GM21423 (cell line): ENCODE measurements at regions not wholly inside any gene's neighbourhood (a gene's known extent, or its start where the extent isn't known, plus 50 kb on each side); places are given as distances from the start of the nearest gene placed in this dataset.

Experiments
- ATAC-seq: cut with Tn5 transposase; IDR thresholded peaks from one replicate; pipeline ENCODE4 v1.9.1; 2021; ENCODE audit warnings: mild to moderate bottlenecking, moderate library complexity; ENCODE audit not compliant: unreplicated experiment

DNA sequence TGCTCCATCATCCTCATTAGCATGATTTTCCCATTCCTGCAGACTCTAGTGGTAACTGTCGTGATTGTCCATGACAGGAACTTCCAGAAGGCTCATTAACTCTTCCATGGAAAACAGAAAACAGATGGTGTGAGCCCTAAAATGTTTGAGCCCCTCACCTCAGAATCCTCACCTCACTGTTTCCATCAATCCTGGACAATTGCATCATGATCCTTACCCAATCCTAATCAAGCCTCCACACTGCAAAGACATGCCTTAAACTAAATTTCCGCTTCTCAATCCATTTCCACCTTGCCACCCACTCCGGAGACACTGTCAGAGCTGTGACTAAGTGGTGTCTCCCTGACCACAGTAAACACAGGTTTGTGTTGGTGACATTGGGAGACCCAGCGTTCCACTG lies 311.0 kb upstream of the JARID2 start:
- no peak for ATAC-seq

DNA sequence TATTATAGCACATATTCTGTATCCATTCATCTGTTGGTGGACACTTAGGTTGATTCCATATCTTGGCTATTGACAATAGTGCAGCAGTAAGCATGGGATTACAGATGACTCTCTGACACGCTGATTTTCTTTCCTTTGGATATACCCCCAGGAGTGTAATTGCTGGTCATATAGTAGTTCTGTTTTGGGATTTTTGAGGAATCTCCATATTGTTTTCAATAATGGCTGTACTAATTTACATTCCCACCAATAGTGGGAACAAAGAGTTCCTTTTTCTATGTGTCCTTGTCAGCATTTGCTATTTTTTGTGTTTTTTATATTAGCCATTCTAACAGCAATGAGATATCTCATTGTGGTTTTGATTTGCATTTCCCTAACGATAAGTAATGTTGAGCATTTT lies 309.0 kb upstream of the JARID2 start:
- ATAC-seq: no peak

DNA sequence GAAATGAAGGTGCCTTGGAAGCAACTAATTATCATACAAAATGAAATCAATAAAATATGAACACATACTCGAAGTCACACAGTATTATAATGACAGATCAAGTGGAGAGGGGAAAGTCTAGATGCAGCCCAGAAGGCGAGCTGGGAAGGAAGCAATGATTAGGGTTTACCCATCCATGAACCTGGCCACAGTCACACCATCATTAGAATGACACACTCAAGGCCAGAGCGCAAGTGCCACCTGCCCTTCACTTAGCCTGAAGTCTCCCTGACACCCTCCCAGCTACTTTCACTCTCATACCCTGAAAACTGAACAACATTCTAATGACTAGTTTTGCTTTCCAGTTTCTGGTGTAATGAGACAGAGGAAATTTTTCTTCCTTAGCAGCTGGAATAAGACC lies 302.8 kb upstream of the JARID2 start:
- ATAC-seq: no peak

DNA sequence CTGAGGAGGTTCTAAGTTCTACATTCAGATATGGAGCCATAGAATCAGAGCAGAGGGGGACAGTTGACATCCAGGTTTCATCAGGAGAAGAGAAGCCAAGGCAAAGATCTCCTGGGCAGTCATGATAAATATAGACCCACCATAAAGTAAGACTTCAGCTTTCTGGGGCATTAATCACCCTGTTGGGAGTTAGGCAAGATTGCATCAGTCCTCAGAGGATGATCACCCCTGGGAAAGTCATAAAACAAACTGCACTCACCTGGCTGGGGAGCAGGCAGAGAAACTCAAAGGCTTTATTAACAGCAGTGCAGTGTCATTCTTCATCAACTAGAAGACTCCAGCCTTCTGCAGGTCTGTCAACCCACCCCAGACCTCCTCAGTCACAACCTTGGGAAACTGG lies 301.3 kb upstream of the JARID2 start:
- no peak for ATAC-seq

DNA sequence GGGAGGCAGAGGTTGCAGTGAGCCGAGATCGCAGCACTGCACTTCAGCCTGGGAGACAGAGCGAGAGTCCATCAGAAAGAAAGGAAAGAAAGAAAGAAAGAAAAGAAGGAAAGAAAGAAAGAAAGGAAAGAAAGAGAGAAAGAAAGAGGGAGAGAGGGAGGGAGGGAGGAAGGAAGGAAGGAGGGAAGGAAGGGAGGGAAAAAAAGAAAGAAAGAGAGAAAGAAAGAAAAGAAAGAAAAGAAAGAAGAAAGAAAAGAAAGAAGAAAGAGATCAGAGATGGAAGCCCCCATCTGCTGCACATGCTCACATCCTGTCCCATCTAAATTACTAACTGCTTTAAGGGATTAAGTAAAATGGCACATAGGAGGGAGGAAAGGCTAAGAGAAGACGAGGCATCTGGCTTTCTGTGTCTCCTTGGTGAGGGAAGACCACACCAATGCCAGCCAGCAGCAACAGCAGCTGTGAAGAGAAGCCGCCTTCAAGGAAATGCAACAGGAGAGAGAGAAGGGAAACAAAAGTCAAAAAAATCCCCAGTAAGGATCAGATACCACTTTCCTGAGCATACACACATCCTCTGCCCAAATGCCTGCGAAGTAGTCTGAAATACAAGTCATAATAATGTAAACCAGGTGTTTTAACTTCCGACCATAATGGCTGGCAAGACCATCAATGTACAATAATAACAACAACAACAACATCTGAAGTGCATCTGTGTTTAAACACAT lies 300.2 kb upstream of the JARID2 start:
- no peak for ATAC-seq

DNA sequence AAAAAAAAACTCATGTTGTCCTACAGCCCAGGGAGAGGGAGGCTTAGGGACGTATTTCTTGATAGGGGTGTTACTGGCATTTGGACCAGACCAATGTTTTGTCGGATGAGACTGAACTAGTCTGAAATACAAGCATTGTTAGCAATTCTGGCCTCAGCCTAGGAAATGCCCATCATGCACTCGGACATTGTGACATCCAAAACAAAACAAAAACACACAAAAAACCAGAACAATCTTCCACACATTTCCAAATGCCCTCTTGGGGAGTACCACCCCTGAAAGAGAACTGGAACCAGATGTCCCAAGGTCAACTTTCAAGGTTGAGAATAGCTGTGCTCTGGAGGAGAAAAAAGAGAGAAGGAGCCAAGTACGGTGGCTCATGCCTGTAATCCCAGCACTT lies 299.1 kb upstream of the JARID2 start:
- ATAC-seq: no peak

DNA sequence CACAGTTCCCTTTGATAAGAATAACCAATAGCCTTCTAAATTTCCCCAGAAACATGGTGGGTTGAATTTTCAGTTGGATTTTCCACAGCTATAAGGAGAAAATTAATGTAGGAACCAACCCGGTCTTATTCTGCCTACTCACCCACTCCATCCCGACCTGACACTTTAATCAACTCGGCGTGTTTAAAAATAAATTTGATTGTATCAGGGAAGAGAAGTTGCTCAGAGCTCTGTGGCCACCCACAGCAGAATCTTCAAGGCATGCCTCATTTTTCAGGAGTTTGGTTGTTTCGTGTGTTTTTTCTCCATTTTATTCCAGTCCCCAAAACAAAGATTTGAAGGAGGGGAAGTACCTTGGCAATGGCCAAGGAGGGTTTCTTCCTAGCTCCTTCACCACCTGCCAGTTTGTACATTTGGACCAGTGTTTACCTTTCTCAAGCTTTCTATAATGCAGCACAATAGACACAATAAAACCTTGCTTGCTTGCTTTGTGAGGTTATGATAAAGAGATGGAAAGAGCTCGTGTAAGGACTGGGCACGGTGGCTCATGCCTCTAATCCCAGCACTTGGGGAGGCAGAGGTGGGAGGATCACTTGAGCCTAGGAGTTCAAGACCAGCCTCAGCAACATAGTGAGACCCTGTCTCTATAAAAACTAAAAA lies 297.2 kb upstream of the JARID2 start:
- ATAC-seq: no peak

DNA sequence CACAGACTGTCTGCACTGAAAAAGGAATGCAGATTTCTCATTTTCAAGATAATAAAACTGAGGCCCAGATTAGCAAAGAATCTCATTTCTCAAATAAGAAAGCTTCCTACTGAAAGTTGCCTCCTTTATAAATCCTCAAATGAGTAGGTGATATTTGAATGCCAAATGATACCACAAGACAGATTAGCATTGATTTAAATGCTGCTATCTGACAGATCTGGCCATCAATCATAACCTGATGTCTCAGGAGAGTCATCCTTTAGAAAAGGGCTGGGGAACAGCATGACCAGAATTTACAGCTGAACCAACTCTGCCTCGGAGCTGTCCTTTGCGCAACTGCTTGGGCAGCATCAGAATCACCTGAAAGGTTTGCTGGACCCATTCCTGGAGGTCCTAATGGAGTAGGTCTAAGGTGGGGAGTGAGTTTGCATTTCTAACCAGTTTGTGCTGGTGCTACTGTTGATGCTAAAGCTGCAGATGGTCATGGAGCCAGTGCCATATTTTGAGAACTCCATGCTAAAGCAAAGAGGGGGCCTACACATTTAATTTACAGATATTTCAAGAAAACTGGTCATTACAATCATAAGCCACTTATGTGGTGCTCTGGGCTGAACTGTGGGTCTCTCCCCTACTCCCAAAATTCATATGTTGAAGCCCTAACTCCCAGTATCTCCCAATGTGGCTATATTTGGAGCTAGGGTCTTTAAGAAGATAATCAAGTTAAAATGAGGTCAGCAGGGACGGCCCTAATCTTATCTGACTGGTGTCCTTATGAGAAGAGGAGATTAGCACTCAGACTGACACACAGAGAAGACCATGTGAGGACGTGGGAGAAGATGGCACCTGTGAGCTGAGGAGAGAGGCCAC lies 295.5 kb upstream of the JARID2 start:
- no peak for ATAC-seq

DNA sequence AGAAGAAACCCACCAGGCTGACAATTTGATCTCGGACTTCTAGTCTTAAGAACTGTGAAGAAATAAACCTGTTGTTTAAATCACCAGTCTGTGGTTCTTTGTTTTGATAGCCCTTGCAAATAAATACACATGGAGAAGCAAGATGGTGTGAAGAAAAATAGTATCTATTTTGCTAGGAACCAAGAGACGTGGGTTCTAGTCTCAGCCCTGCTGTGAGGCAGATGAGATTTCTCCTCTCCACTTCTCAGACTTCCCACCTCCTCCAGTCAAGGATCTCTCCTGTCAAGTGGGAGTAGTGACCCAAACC lies 294.9 kb upstream of the JARID2 start:
- ATAC-seq: no peak

DNA sequence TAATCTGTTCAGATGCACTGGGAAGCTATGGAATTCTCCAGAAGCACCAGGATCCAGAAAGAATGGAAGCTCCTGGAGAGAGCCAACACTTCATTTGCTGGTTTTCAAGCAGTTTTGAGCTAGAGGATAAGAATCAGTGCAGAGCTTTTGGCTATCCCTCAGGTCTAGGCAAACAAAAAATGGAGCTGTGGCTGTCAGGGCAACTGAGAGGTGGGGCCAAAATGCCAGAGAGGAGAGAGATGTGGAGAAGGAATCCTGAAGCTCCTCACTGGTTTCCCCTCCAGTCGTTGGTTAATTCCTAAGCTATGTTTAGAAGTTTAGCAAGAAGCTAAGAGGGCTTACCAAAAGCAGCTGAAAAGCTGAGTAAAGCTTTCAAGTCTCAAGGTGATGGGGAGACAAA lies 294.2 kb upstream of the JARID2 start:
- no peak for ATAC-seq

DNA sequence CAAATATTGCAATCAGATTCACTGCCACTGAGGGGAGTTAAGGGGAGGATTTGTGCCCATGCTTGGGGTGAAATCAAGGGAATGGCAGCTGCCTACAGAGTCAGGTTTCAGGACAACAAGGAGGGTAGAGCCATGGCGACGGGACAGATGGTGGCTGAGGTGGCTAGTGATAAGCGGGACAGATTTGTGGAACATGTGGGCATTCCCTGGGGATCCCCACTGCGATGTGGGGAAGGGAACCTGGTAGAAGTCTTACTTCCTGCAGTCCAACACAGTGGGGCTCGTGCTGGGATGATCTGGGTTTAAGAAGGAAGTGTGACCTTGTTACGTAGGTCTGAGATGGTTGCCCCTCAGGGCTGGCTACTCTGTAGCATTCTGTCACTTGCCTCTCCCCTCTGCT lies 292.0 kb upstream of the JARID2 start:
- ATAC-seq: no peak

DNA sequence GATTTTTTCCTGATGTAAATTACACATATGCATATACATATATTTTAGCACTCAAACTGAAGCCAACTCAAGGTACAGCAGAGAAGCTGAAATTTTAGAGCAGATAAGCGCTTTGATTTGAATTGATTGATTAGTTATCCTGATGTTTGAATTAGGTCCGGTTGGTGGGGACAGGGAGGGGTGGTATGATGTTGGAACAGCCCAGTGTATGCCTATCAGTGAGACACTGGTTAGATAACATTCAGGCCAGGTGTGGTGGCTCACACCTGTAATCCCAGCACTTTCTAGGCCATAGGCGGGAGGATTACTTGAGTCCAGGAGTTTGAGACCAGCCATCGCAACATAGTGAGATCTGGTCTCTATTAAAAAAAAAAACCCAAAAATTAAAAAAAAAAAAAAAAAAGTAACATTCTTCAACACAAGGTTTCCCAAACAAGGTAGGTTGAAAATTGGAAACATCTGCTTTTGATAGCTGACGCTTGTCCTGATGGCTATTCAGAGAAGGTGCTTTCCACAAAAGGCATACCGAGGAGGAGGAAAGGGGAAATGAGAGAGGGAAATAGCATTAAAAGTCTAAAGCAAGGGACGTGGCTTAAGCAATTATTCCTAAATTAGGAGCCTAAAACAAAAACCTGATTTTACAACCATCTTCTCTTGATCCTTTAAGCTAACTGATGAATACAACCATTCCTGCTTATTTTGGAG lies 288.4 kb upstream of the JARID2 start:
- no peak for ATAC-seq

DNA sequence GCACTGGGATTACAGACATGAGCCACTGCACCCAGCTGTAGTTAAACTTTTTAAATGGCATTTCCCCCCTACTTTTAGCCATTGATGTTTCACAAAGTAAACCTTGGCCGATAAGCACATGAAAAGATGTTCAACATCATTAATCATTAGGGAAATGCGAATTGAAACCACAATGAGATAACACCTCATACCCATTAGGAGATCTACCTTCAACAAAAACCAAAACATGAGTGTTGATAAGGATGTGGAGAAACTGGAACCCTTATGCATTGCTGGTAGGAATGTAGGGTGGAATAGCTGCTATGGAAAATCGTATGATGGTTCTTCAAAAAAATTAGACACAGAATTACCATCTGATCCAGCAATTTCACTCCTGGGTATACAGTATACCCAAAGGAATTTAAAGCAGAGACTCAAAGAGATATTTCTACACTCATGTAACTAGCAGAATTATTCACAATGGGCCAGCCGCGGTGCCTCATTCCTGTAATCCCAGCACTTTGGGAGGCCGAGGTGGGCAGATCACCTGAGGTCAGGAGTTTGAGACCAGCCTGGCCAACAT lies 286.5 kb upstream of the JARID2 start:
- ATAC-seq: no peak

DNA sequence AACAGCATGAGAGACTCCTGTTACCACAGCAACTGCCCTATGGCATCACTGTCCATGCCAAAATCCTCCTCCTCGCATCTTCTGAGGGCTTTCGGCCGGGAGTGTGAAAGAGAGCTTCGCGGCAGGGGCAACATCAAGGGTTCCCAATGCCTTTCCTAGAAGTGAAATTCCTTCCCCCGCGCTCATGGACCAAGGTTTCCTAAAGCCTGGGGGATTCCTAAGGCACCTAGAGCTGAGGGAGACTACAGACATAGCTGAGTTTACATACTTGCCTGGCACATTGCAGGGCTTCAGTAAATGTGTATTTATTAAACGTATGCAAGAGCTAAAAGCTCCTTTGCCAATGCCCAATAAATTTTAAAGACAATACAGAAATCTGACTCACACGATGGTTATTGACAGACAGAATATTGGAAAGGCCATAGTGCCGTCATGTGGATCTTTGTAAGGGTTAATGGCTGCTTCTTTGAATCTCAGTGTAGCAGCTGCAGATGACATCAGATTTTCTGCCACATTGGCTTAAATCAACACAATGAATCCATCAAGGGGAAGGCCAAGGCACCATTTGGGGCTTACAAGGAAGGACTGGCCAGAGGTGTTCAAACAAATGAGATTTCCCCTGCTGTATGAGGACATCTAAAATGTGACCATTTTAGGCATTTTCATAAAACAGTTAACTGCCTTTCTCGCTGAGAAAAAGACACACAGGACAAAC lies 281.2 kb upstream of the JARID2 start:
- no peak for ATAC-seq

DNA sequence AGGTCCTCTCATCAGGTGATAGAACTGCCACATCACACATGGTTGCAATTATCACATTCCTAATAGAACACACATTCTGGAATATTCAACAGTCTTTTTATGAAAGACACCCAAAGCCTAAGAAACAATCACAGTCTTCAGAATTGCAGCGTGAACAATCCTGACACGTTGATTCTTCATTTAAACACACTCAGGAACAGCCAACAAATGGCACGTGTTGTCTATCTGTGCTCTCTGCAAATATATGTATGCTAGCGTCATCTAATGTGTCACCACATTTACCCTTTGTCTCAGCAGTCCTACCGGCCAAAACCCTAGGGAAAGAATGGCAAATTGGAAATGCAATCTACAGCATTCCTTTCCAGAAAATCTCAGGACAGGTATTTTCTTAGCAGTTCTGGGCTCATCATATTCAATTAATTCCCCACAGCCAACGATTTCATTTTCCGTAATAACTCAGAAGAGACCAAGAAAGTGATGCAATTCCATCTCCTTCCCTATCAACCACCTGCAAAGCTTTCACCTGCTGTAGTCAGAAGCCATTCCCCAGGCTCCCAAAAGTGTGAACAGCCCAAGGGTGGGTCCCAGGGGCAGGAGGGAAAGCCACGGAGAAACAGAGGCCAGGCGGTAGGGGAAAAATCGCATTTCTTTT lies 280.3 kb upstream of the JARID2 start:
- ATAC-seq: no peak

DNA sequence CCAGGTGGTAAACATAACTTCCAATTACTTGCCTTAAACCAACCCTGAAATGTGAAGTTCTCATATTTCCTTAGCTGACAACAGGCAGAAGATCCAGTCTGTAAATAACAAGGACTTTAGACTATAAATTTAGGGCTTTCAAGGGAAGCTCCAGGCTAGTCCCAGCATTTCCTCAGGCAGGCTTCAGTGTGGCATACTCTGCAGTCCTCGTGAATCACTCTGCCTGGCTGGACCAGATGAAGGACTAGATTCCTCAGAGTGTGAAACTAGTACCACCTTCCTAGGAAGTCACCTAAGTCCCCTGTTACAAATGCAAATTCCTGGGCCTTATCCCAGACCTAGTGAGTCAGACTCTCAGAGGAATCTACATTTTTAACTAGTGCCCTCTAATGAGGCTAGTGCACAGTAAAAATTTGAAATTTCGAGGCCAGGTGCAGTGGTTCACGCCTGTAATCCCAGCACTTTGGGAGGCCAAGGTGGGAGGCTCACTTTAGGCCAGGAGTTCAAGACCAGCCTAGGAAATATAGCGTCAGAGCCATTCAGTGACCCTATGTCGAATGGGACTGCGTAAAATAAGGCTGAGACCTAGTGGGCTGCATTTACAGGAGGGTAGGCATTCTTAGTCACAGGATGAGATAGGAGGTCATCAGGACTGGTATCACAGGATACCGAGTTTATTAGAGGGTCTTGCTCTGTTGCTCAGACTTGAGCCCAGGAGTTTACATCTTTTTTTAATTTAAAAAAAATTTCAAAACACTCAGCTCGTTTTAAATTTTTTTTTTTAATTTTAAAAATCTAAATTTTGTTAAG lies 279.6 kb upstream of the JARID2 start:
- no peak for ATAC-seq

DNA sequence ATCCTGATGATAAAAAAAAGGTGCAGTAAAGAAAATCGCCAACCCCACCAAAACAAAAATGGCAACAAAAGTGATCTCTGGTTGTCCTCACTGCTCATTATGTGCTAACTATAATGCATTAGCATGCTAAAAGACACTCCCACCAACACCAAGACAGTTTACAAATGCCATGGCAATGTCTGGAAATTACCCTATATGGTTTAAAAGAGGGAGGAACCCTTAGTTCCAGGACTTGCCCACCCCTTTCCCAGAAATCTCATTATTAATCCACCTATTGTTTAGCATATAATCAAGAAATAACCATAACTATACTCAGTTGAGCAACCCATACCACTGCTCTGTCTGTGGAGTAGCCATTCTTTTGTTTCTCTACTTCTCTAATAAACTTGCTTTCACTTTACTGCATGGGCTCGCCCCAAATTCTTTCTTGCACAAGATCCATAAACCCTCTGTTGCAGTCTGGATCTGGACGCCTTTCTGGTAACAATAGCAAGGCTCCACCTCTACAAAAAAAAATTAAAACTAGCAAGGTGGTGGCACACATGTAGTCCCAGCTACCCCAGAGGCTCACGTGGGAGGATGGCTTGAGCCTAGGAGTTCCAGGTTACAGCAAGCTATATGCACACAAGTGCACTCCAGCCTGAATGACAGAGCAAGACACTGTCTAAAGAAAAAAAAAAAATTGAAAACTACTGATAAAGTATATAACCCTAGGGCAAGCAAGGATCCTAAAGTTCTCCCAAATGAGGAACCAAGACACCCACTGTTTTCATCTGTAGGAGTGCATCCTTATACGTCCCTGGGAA lies 278.8 kb upstream of the JARID2 start:
- ATAC-seq: no peak

DNA sequence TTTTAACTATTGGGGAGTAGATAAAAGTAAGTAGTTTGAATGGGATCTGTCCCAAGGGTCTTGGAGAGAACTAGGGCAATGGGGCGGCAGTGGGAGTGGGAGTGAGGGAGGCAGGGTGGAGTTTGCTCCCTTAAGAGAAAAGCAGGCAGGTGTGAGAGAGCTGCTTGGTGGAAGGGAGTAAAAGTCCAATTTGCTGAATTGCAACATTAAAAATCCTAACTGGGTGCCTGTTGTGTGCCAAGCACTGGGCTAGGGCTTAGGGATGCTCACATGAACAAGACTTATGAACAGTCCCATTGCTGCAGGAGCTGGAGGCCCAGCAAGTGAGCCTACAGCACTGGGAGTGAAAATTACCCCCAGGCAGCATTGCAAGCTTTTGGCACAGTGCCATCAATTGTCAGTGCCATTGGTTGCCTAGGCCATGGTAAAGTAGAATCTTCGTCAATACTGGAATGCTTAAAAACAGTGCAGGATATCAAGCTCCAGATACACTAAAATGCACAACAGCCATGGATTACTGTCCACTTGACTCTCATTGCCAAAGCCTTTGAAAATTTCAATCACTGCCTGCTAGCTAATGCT lies 277.7 kb upstream of the JARID2 start:
- no peak for ATAC-seq
